Fibroblast of skin of right biceps (primary cell): ENCODE measurements at regions not wholly inside any gene's neighbourhood (a gene's known extent, or its start where the extent isn't known, plus 50 kb on each side); places are given as distances from the start of the nearest gene placed in this dataset.

Experiments
- DNase-seq: peaks from one replicate; pipeline ENCODE4 v3.0.0-alpha.2; 2013

DNA sequence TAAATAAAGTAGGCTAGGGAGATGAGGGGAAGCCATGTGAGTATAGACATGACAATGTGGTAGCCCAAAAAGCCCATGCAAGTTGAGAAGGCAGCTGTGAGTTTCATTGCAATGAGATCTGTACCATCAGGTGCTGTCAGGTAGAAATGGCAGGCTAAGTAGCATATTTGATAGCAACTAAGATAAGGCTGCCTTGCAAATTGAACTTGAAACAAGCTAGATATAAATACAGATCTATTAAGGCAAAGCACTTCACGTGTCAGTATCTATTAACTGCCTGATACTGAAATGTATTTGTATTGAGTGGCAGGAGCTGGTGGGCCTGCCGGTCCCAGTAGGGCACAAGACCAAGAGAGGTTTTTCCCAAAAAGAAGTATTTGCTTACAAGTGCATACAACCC, 419.9 kb downstream of the TDRD15 start:
- no peak for DNase-seq

DNA sequence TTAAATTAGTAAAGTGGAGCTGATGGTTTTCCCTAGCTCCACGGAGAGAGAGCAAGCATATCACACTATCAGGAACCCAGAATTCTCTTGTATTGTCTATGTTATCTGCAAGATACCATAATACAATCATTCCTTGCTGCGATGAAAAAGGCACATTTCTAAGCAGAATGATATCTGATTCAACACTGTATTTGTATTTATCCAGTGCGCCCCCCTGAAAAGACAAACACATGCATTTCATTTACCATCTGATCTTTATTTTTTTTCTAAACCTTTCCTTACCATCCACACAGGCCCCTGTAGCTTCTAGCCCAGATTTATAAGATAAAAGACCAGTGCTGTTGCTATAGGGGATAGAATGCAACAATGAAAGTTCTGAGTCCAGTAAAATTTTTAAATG, 420.6 kb downstream of the TDRD15 start:
- DNase-seq, result no peak

GRCh38 chr2:21552981-21553380, 429.2 kb downstream of the TDRD15 start:
- DNase-seq, result no peak

GRCh38 chr2:21559351-21559750, 435.6 kb downstream of the TDRD15 start:
- peak; percentile 40 for DNase-seq

- DNase-seq, result no peak
These were observed 438.2 kb downstream of the TDRD15 start for GRCh38 chr2:21561965-21562364.

- no peak for DNase-seq
These were observed 443.6 kb downstream of the TDRD15 start for GRCh38 chr2:21567395-21567794.

GRCh38 chr2:21571686-21572085, 447.9 kb downstream of the TDRD15 start:
- no peak for DNase-seq

DNA sequence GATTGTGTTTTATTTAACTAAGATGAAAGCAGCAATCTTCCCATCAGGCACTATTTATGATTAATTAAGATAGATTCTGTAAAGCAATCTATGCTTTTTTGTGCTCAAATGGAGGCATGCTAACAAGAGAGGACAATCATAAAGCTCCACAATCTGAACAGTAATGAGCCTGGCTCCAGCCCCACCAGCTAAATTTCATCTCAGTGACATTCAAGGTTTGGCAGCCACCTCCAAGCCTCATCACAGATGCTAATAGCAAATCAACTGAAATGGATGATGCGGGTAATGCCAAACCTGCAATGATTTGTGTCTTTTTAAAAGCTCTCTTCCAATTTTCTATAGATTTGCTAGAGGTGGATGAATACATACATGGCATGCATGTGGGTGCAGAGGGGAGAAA, 456.6 kb downstream of the TDRD15 start:
- no peak for DNase-seq

- no peak for DNase-seq
These were observed 462.1 kb downstream of the TDRD15 start for GRCh38 chr2:21585881-21586280.

DNA sequence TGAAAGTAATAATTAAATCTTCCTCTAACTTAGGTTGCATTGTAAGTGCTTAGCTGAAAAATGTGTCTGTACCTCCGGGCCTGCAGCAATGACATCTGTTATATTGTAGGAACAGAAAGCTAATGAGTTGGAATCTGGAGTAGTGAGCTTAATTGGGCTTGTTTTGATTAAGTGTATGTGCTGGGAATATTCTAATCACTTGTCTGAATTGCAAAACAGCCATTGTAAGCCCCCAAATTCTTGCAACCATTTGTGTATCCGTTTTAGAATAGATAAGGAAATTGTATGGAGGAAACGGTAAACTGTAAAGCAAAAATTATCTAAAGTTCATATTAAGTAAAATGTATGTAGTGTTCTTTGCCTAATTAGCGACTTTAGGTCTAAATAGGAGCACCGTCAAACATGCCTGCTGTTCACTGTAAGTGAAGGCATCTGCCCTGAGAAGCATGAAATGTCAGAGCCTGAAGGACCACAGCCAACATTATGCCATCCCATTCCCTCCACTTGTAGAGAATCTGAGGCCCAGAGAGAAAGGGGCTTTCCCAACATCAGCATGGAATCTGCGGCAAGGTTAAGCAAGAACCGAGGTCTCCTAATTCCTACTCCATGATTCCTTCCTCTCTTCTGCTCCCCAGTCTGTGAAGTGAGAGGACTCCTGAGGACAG, 466.4 kb downstream of the TDRD15 start:
- no peak for DNase-seq

GRCh38 chr2:21591926-21592325, 468.2 kb downstream of the TDRD15 start:
- DNase-seq, result no peak

DNA sequence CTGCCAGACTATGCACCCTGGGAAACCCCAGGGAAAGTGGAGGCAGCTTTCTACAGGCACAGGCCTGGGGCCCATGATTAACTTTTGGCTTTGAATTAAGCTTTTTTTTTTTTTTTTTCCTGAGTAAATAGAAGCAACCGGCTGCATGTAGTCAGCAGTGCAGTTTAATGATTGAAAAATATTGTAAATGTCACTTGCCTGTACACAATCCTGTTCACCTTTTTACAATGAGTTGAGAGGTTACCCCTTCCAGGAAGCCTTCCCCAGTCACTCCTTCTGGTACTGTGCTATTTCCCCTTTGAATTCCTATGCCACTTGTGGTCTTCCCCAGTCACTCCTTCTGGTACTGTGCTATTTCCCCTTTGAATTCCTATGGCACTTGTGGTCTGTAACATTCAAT, 475.6 kb downstream of the TDRD15 start:
- no peak for DNase-seq

GRCh38 chr2:21602789-21603188, 479.0 kb downstream of the TDRD15 start:
- no peak for DNase-seq

- no peak for DNase-seq
These were observed 483.8 kb downstream of the TDRD15 start for GRCh38 chr2:21607572-21607971.

DNA sequence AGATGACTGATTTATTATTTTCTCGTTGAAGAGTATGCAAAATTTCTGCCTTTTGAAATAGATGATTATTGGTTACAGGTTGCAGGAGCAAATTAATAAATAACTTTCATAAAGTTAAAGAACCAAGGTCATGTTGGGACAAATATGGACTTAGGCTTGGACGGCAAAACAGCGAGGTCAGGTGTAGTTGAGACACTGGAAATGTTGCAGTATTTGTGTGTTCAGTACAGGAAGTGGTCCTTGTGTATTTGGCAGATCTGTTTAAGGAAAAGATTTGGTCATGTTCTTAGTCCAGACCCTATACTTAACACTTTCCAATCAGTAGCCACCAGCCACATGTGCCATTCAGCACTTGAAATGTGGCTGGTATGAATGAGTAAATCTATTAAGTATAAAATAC, 486.5 kb downstream of the TDRD15 start:
- no peak for DNase-seq

GRCh38 chr2:21617885-21618434, 494.2 kb downstream of the TDRD15 start:
- DNase-seq, result no peak

- no peak for DNase-seq
These were observed 497.0 kb downstream of the TDRD15 start for GRCh38 chr2:21620771-21621170.

- peak; percentile 3 for DNase-seq
These were observed 504.2 kb downstream of the TDRD15 start for GRCh38 chr2:21627938-21628337.

DNA sequence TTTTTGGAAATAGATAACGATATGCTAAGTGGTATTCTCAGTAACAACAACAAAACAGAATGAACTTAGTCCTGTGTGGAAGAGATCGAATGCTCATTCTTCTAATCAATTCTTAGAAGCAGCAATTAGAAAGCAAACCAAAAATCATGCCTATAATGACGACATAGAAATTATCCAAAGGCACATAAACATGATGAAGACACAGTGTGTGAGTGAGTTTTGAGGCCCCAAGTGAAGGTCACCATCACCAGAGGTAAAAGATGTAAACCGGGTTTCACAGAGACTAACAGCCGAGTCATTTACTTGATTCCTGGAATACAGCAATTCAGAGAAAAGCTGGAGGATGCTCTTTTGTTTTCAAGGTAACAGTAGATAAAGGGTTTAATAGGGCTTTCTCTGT, 509.2 kb downstream of the TDRD15 start:
- no peak for DNase-seq

- no peak for DNase-seq
These were observed 509.7 kb downstream of the TDRD15 start for GRCh38 chr2:21633466-21633865.

DNA sequence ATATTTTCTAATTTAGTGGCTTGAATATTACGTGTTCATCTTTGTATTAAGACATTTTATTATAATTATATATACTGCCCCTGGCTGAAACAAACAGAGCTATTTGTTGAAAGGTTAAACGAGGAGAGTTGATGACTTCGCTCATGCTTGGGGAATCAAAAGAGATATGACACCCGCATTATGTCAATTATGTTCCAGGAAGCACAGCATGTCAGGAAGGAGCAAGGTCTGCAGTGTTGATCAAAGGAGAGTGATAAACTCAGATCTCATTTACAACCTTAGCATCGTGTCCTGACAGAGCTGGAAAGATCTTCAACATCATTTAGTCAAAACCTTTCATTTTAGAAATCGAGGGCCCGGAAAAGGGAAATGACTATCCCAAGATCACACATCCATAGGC, 510.1 kb downstream of the TDRD15 start:
- no peak for DNase-seq

DNA sequence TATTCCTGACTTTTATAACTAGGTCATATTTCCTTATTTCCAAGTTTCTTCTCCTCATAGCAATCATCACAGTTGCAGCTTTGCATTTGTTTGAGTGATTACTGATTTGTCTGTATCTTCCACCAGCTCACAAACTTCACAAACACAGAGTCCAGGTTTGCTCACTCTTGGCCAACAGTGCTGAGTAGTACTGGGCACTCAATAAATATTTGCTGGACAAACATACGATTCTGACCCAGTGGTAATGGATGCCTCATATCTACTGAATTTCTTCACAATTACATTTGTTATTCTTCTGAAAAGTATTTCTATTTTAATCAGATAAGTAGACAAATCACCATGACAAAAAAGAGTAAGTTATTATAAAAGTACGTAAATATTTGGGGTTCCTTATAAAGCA, 516.3 kb downstream of the TDRD15 start:
- DNase-seq, result no peak

- no peak for DNase-seq
These were observed 518.9 kb downstream of the TDRD15 start for GRCh38 chr2:21642647-21643046.

DNA sequence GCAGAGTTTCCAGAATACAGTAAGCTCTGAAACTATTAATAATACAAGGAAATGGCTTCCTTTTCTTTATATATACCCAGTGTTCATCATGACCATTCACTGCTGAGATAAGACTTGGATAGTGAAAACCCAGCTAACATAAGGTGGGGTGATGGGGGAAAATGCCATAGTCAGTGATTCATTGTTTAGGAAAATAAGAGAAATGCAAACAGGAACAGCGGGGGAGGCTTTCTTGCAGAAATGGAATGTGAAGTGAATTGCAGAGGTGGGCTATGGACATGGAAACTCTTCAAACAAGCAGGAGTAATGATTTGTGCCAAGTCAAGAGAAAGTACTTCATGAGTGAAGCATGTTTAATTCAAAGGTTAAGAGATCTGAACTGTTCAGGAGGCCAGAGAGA, 519.4 kb downstream of the TDRD15 start:
- peak; percentile 2 for DNase-seq

GRCh38 chr2:21644266-21644665, 520.5 kb downstream of the TDRD15 start:
- DNase-seq, result no peak
